Ecto neural progenitor cell (in vitro differentiated cells): ENCODE measurements at regions not wholly inside any gene's neighbourhood (a gene's known extent, or its start where the extent isn't known, plus 50 kb on each side); places are given as distances from the start of the nearest gene placed in this dataset.

Experiments used
- DNase-seq: peaks from one replicate; pipeline ENCODE4 v3.0.0-alpha.2; 2018; ENCODE audit warnings: low spot score

GRCh38 chr16:25311039-25311438 is 53.4 kb upstream of the ZKSCAN2 start:
- no peak for DNase-seq
